Stomach (tissue), 8 donors: ENCODE measurements at regions not wholly inside any gene's neighbourhood (a gene's known extent, or its start where the extent isn't known, plus 50 kb on each side); places are given as distances from the start of the nearest gene placed in this dataset.

Experiments
- DNase-seq, 2 donors: peaks; one replicate each; pipeline versions ENCODE4 v3.0.0 to v3.0.0-alpha.2; 2013 to 2019
- H3K27ac ChIP-seq, 5 donors: fragments of 200-600 bp in 4 of 5; sonication (generic) in 4 of 5; one replicate each; pipeline ENCODE4 v1.5.1; 2013 to 2019; ENCODE audit warnings: mild to moderate bottlenecking in 1 of 5, moderate library complexity in 1 of 5
- H3K27me3 ChIP-seq, 3 donors: fragments of 200-600 bp; sonication (generic); one replicate each; pipeline ENCODE4 v1.5.1; 2017 to 2019; ENCODE audit warnings: mixed run types in 1 of 3
- H3K36me3 ChIP-seq, 4 donors: fragments of 200-600 bp; sonication (generic); 1 replicate in 3 of 4; 2 replicates in 1 of 4; pipeline ENCODE4 v1.5.1; 2016 to 2019
- H3K4me1 ChIP-seq, 4 donors: fragments of 200-600 bp; sonication (generic); one replicate each; pipeline ENCODE4 v1.5.1; 2016 to 2019
- H3K4me3 ChIP-seq, 4 donors: fragments of 200-600 bp; sonication (generic) in 3 of 4; one replicate each; pipeline ENCODE4 v1.5.1; 2016 to 2019; ENCODE audit warnings: mild to moderate bottlenecking in 1 of 4
- H3K9me3 ChIP-seq, 4 donors: fragments of 200-600 bp; sonication (generic); one replicate each; pipeline ENCODE4 v1.5.1; 2016 to 2019
- CTCF ChIP-seq, 7 experiments: fragments of 450-650 bp in 4 of 7; fragments of 200-600 bp in 3 of 7; sonication (generic) in 3 of 7; IDR thresholded peaks; one replicate each; pipeline ENCODE4 v1.5.1; 2016 to 2019; ENCODE audit warnings: antibody characterized with exemption in 7 of 7, control low read depth in 2 of 7, mild to moderate bottlenecking in 1 of 7
- EP300 ChIP-seq: sonication (generic); formaldehyde crosslinking; IDR thresholded peaks from one replicate; pipeline ENCODE4 v1.6.1; 2017; ENCODE audit warnings: antibody characterized with exemption
- POLR2A ChIP-seq, 4 donors: fragments of 450-650 bp; IDR thresholded peaks; one replicate each; pipeline ENCODE4 v1.6.1; 2016; ENCODE audit warnings: antibody characterized with exemption in 4 of 4, control low read depth in 2 of 4, mild to moderate bottlenecking in 1 of 4, moderate library complexity in 1 of 4
- POLR2AphosphoS5 ChIP-seq, 3 donors: sonication (generic); formaldehyde crosslinking; IDR thresholded peaks; one replicate each; pipeline ENCODE4 v1.6.1; 2016; ENCODE audit warnings: antibody characterized with exemption in 3 of 3
- WGBS, 5 donors: extraction: QIAGEN DNeasy Blood & Tissue Kit in 3 of 5; methylation state at CpG; one replicate each; pipeline versions ENCODE4 v1.1.5 to v1.1.7; 2013 to 2018; 5-methylcytosine and 5-hydroxymethylcytosine counted together
- intact Hi-C: fragments of 100-400 bp; cut with DNase I; formaldehyde crosslinking; loops from one replicate; pipeline ENCODE4 v1.15.1; 2023; ENCODE audit warnings: low total_unique reads
- donor health status: healthy with polysubstance abuse.
- donor health status: Bipolar disorder and iron deficiency.
- donor health status: healthy.

- no peak for TF ChIP-seq POLR2A (IDR thresholded peaks at IDR 0.05)
- no peak overlapping the region for H3K27ac ChIP-seq
- no peaks in the 10 kb centered on the region for H3K27me3 ChIP-seq
- H3K4me1 ChIP-seq = no peaks in the 10 kb centered on the region
- intact Hi-C loops = no loop called here
- H3K9me3 ChIP-seq = peaks cover 0 to 14% (median 12%) of the 10 kb centered on the region in 4 donors
- no peak overlapping the region for H3K4me3 ChIP-seq
- 90 to 95% (median 95%) methylated on average over 2 of the region's 2 CpGs for WGBS, 5 donors
- no peaks in the 10 kb centered on the region for H3K36me3 ChIP-seq
- no peak for DNase-seq
Observed at GRCh38 chr12:41946106-41946505, 198.6 kb downstream of the GXYLT1 start.

GRCh38 chr12:41944216-41944615 is 200.5 kb downstream of the GXYLT1 start:
- no peaks in the 10 kb centered on the region for H3K27me3 ChIP-seq
- no peak for TF ChIP-seq POLR2A (IDR thresholded peaks at IDR 0.05)
- intact Hi-C loops = no loop called here
- H3K9me3 ChIP-seq = peaks cover 0 to 14% (median 12%) of the 10 kb centered on the region in 4 donors
- H3K27ac ChIP-seq = no peak overlapping the region
- DNase-seq = no peak
- 24 to 76% (median 49%) methylated on average over 2 of the region's 2 CpGs for WGBS, 5 donors
- no peak overlapping the region for H3K4me3 ChIP-seq
- no peaks in the 10 kb centered on the region for H3K36me3 ChIP-seq
- no peaks in the 10 kb centered on the region for H3K4me1 ChIP-seq

GRCh38 chr12:41943671-41944070 is 201.0 kb downstream of the GXYLT1 start:
- peak in 1 of 2 donors; percentile 80 for DNase-seq
- H3K4me3 ChIP-seq = no peak overlapping the region
- no peak overlapping the region for H3K27ac ChIP-seq
- H3K4me1 ChIP-seq = no peaks in the 10 kb centered on the region
- intact Hi-C loops = no loop called here
- TF ChIP-seq POLR2A (IDR thresholded peaks at IDR 0.05) (no peak), POLR2AphosphoS5 (IDR thresholded peaks at IDR 0.05) (no peak), CTCF (IDR thresholded peaks at IDR 0.05) (no peak), EP300 (no peak)
- no peaks in the 10 kb centered on the region for H3K27me3 ChIP-seq
- peaks cover 0 to 14% (median 12%) of the 10 kb centered on the region in 4 donors for H3K9me3 ChIP-seq
- H3K36me3 ChIP-seq = no peaks in the 10 kb centered on the region

GRCh38 chr12:41942354-41942753 is 202.3 kb downstream of the GXYLT1 start:
- Histone ChIP-seq H3K4me3 (no peak overlapping the region), H3K27ac (no peak overlapping the region), H3K4me1 (no peaks in the 10 kb centered on the region), H3K9me3 (peaks cover 0 to 14% (median 12%) of the 10 kb centered on the region in 4 donors), H3K36me3 (no peaks in the 10 kb centered on the region), H3K27me3 (no peaks in the 10 kb centered on the region)
- intact Hi-C loops = no loop called here
- TF ChIP-seq POLR2AphosphoS5 (IDR thresholded peaks at IDR 0.05) (no peak), POLR2A (IDR thresholded peaks at IDR 0.05) (no peak), CTCF (IDR thresholded peaks at IDR 0.05) (no peak), EP300 (no peak)
- no peak for DNase-seq

- H3K9me3 ChIP-seq = peaks cover 0 to 8% (median 6%) of the 10 kb centered on the region in 4 donors
- H3K27me3 ChIP-seq = no peaks in the 10 kb centered on the region
- 90 to 97% (median 94%) methylated on average over 2 of the region's 2 CpGs for WGBS, 5 donors
- no peak overlapping the region for H3K27ac ChIP-seq
- TF ChIP-seq EP300 (no peak), CTCF (IDR thresholded peaks at IDR 0.05) (no peak), POLR2AphosphoS5 (IDR thresholded peaks at IDR 0.05) (no peak), POLR2A (IDR thresholded peaks at IDR 0.05) (no peak)
- no peak for DNase-seq
- H3K4me3 ChIP-seq = no peak overlapping the region
- H3K36me3 ChIP-seq = no peaks in the 10 kb centered on the region
- H3K4me1 ChIP-seq = no peaks in the 10 kb centered on the region
- intact Hi-C loops = no loop called here
Observed at GRCh38 chr12:41941079-41941478, 203.6 kb downstream of the GXYLT1 start.
